Suprapubic skin (tissue), 4 donors: ENCODE measurements at regions not wholly inside any gene's neighbourhood (a gene's known extent, or its start where the extent isn't known, plus 50 kb on each side); places are given as distances from the start of the nearest gene placed in this dataset.

ENCODE experiments used
- CTCF ChIP-seq, 2 donors: fragments of 200-600 bp in 1 of 2; fragments of 450-650 bp in 1 of 2; sonication (generic) in 1 of 2; IDR thresholded peaks; one replicate each; pipeline ENCODE4 v1.5.1; 2016 to 2019; ENCODE audit warnings: antibody characterized with exemption in 2 of 2, mild to moderate bottlenecking in 1 of 2, moderate library complexity in 1 of 2
- EP300 ChIP-seq: sonication (generic); formaldehyde crosslinking; IDR thresholded peaks from one replicate; pipeline ENCODE4 v1.6.1; 2017; ENCODE audit warnings: antibody characterized with exemption
- POLR2A ChIP-seq, 2 donors: fragments of 450-650 bp; IDR thresholded peaks; one replicate each; pipeline ENCODE4 v1.6.1; 2017; ENCODE audit warnings: antibody characterized with exemption in 2 of 2, mild to moderate bottlenecking in 2 of 2, moderate library complexity in 2 of 2
- POLR2AphosphoS5 ChIP-seq, 3 donors: sonication (generic); formaldehyde crosslinking; IDR thresholded peaks; one replicate each; pipeline ENCODE4 v1.6.1; 2017; ENCODE audit warnings: antibody characterized with exemption in 3 of 3

GRCh38 chr5:97478483-97478882, 295.4 kb upstream of the RIOK2 start:
- TF ChIP-seq POLR2A (IDR thresholded peaks at IDR 0.05) = no peak
- TF ChIP-seq POLR2AphosphoS5 (IDR thresholded peaks at IDR 0.05) = no peak
- no peak for TF ChIP-seq CTCF (IDR thresholded peaks at IDR 0.05)
- no peak for TF ChIP-seq EP300
